Inferior parietal cortex (tissue), 1 donor: ENCODE measurements at regions not wholly inside any gene's neighbourhood (a gene's known extent, or its start where the extent isn't known, plus 50 kb on each side); places are given as distances from the start of the nearest gene placed in this dataset.

Experiments
- DNase-seq: peaks from one replicate; pipeline ENCODE4 v3.0.0-alpha.2; 2016; ENCODE audit errors: extremely low spot score

DNA sequence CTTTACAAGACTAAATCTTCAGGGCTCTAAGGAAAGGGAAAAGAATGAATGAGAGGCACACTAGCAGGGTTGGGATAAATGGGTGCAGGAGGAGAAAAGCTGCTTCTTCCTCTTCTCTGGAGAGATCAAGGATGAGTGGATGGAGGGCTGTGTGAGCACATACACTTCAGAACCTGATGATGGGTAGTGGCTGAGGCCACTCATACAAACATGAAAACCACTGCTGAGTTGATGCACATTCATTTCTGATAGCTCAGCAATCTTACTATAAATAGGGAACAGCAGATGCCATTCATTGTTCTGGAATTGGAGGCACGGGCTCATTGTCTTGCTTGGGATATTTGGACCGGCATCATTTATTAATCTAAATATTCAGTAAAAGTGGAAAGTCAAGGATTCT is 152.4 kb upstream of the KCTD1 start:
- DNase-seq: no peak

DNA sequence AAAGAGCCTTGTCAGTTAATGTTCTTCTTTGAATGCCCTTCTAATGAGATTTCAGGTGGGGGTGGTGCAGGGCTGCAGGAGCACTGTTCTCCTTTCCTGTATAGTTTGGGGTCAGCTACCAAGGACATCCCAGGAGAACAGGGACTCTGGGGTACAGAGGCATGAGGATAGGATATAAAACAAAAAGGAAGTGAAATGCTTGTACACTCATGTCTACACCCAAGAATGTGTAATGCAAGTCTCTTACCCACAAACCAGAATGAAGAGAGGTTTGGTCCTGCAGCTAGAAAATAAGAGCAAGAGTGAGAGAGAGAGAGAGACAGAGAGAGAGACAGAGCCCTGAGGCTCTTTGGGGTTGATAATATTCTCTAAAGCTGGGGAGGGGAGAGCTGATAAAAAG is 151.8 kb upstream of the KCTD1 start:
- DNase-seq: no peak

DNA sequence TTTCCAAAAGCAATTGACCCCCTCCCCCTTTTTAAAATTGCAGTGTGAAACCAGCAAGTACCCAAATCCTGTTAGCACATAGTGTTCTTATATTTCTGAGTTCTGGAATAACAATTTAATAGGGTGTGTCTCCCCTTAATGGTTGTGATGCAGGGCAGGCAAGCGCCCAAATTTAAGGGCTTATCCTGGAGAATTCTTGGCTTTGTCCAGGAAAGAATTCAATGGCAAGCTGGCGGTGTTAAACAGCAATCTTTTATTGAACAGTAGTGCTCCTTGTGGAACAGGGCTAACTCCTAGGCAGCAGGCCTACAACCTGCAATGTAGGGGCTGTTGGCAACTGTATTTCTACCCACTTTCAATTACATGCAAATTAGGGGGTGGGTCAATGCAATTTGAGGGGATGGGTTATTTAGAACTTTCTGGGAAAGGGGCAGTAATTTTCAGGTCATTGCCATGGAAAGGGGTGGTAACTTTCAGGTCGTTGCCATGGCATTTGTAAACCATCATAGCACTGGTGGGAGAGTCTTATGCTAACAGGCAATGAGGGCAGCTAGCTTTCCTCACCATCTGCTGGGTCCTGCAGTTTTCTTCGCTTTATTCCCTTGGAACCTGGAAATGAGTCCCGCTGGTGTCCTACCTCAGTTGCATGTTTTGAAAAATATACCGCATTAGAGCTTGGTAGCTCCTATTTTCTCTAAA is 149.0 kb upstream of the KCTD1 start:
- no peak for DNase-seq

DNA sequence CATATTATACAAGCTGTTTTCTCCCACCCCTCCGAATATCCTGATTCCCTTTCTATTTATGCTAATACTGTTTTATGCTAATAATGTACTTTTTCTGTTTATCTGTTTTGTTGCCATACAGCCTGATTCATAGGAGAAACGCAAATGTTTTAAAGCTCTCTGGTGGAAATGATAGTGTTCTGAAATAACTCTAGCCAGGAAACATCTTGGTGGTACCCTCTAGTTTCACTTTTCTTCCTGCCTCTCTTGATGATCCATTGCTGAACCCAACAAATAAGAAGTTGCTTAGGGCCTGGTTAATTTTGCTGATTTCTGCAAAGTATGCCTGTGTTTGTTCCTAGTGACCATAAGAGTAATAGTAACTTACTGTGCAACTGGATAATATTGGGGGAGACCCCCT is 148.4 kb upstream of the KCTD1 start:
- DNase-seq: no peak

DNA sequence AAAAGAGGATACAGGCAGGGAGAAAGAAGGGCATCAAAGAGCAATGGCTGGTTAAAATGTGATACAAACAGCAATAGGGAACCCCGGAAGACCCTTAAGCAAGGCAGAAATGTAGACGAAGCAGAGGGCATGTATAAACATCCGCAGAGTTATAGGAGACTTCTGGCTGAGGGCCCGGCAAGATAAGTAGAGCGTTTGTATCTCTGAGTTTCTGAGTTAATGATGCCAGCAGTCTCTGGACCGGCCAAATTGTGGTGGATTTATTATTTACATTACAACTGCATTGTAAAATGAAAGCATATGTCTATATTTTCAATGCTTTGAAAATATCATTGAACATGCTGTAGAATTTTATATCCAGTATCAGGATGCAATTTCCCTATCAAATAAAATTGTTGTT is 148.0 kb upstream of the KCTD1 start:
- no peak for DNase-seq

DNA sequence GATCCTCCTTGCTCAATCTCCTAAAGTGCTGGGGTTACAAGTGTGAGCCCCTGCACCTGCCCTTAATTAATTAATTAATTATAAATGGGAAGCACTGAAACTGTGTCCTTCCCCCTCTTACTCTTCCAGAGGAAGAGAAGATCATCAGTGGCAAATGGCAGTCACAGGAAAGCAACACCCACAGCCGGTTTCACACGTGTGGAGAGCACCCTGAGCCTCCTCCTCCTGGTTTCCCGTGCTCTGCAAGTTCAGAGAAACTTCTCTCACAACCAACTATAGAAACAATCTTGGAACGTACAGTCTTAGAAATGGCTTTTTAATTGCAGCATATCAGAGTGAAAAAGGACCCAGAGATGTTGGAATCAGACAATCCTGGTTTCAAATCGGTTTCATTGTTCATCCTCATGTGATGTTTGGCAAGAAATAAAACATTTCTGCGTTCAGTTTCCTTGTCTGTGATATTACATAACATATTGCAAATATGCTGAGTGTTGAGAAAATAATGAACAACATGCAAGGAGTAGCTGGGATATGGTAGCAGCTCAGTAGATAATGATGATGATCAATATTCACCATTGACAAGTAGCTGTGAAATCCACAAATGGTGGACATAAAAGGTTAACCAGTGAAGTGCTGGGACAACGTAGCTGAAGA is 141.0 kb upstream of the KCTD1 start:
- DNase-seq: no peak

DNA sequence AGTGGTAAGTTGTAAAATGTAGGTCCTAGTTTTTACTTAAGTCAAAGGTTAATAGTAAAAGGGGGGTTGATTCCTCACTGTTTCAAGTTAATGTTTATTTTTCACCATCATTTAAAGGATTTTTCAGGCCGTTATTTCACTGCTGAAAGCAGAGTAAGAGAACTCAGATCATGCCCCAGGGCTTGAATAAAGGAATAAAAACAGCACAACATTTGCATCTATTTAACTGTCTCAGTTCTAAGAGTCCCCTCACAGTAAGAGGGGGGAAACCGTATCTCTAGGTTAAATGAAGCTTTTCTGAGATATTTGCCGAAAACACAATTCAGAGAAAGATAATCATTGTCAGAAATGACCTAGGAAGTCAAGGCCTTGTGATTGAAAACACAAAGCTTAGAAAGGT is 138.2 kb upstream of the KCTD1 start:
- no peak for DNase-seq

DNA sequence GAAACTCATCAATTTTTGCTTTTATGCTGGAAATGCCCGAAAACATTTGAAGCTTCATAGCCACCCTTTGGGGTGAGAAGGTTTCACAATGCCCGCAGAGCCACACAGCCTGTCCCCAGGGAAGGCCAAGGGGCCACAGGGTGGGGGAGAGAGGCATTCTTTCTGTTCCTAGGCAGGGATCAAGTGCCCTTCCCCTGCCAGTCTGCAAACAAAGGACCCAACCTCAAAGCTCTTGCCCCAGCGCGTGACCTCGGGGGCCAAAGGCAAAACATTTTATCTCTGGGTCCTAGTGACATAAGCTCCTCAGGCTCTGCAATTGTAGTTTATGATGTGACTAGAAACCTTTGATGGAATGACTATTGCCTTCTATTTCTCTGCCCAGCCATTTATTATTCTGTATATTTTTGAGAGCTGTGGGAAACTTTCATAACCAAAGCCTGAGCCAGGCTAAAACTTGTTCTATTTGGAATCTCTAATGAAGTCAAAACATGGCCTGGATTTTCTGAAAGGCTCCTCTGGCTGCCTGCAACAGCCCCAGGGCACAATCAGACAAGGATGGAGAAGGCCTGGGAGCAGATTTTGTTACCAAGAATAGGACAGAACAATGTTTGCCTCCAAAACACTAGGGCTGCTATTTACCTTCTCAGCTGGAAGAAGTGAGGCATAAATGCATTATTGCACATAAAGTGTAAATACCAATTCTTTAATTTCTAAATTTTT is 137.2 kb upstream of the KCTD1 start:
- no peak for DNase-seq

DNA sequence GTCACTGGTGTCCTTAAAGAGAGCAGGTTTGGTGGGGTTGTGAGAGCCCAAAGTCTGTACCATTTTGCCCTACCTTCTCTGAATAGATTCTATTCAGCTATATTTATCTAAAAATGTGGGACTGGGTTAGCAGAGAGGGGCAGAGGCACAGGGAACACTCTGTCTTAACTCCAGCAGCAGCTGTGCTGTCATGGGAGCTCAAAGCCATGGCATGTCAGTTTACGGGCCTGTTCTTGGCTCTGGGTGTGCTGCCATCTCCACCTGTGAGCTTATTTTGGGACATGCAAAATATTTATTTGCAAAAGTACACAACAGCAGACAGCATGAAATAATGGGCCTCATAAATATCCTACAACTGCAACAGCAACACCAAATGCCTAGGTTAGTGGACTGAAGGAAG is 129.6 kb upstream of the KCTD1 start:
- no peak for DNase-seq

DNA sequence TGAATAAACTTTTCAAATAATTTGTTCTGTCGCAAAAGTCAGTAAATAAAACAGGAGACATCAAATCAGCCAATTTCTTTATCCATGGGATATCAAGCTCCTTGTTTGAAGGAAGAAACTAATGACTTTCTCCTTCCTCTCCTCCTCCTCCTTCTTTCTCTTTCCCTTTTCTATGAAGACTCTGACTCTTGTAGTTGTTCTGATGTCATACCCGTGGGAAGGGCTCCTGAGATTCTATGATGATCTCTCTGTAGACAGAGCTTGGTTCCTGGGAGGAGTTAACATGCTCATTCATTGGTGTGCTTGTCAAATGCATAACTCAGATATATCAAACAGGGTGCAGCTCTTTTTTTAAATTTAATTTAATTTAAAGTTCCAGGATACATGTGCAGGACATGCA is 118.7 kb upstream of the KCTD1 start:
- no peak for DNase-seq

DNA sequence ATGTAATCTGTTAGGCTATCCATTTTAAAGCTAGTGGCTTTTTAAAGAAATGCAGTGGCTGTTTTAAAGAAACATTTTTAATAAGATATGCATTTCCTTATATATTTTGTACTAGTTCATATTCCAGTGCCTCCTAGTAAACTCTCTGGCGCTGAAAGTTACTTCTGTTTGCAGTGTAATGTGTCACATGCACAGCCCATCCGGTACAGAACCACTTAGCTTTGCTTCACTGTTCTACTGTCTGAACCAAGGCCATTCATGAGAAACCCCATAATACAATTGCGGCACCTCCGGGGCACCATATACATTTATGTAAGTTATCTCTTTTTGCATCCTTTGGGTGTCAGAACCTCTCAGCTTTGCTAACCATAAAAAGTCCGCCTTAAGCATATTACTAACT is 114.6 kb upstream of the KCTD1 start:
- no peak for DNase-seq

DNA sequence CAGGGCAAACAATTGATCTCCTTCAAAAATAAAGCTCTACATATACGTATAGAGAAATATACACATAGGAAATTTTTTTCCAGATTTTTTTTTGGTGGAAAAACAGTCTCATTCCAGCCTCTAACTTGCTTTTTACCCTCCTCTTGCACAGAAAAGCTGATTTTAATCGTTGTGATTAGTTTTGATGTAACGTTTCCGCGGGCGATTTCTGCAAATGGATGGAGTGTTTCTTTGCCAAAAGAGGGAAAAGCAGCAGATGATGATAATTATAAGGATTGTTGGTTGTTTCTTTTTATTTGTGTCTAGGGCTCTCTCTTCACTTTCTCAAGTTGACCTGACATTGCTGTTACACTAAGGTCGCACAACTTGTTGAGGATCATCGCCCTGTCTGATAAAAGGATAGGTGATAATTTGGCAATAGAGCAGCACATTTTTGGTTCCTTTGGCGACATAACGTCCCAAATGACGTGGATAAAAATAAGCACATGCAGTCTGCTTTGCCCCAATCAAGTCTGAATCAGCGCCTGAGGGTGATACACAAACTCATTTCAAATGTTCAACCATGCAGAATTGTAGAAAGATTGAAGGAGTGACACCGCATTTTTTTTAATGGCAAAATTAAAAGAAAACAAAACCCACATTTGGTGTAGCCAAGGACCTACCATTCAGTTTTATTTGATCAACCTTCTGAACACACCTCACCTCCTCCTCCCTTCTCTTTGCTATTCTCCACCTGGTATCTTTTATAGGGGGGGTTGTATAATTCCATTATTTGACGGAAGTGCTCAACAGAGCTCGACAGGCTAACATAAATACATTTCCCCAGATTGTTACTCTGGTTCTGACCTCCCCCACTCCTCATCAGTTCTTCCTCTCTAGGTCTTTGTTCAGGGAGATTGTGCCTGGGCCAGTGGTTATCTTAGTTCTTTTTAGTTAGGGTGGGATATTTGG is 109.6 kb upstream of the KCTD1 start:
- no peak for DNase-seq

DNA sequence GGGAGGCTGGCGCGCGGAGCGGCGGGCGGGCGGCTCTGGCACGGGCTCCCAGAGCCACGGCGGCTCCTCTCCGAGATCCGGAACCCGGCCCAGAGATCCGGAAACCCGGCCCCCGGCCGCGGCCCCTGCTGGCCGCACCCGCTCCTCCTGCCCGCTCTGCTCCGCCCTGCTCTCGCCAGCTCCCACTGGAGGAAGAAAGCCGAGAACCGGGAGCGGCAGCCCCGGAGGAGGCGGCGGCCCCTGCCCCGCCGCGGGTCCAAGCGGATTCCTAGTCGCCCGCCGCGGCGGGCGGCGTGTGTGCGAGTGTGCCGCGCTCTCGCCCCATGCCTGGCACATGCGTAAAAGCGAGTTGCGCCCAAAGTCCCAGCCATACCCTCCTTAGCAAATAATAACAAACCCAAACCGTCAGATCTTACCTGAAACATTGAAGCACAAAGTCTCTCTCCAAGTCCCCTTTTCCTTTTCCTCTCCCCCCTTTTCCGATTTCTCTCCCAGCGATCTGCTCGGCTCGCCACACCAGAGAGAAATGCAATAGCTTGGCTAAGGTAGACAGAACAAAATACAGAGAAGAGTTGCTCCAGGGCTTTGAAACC is 108.7 kb upstream of the KCTD1 start:
- peak; percentile 74 for DNase-seq

DNA sequence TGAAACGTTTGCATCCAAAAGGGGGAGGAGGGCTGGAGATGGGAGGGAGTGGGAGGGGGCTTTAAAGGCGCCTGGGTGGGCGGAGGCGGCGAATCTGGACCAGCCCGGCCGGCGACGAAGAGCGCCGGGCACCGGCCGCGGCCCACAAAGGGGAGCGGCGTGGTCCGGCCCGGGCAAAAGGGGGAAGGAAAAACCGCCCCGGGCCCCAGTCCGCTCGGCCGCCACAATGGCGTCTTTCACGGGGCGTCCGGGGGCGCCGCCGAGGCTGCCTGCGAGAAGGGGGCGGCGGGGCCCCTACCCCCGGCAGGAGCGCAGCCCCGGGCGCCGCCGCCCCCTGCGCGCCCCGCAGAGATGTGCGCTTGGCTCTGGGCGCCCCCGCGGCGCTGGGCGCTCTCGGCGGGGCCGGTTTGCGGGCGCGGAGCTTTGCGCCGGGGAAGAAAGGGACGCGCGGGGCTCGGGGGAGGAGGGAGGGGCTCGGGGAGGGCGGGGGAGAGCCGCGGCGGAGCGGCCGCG is 108.1 kb upstream of the KCTD1 start:
- DNase-seq: no peak

DNA sequence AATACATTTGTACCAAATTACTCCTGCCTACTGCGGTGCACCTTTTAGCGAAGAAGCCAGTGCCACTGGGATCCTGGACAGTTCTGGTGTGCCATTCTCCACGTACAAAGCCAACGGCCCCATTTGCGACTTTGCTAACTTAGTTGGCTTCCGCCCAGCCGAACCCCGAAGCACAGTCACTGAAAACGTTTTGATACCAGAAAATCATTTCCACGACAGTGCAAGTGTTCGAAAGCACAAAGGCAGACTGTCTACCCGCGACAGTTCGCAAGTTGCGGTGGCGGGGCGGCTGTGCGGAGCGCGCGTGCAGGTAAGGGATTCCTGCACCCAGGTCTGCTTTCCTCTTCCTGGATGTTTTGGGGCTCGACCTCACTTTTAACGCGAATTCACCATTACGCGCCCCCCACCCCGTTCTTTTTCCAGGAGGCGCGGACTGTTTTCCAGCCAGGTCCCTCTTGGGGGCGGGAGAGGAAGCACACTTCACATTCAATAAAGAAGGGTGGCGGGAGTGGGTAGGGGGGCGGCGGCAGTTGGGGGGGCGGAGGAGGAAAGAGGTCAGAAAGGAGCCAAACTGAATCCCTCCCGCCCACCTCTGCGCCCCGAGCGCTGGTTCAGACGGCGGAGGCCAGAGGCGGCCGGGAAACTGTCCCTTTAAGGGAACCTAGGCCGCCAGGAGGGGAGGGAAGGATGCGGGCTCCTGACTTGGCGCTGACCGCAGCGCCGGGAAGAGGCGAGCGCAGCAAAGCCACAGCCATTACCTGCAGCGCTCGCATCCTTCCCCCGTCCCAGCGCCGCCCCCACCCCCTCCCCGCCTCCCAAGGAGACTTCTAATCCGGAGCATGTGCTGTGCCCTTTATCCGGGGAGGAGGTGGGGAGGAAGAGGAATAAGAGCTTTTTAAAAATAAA is 107.4 kb upstream of the KCTD1 start:
- DNase-seq: peak; percentile 57

DNA sequence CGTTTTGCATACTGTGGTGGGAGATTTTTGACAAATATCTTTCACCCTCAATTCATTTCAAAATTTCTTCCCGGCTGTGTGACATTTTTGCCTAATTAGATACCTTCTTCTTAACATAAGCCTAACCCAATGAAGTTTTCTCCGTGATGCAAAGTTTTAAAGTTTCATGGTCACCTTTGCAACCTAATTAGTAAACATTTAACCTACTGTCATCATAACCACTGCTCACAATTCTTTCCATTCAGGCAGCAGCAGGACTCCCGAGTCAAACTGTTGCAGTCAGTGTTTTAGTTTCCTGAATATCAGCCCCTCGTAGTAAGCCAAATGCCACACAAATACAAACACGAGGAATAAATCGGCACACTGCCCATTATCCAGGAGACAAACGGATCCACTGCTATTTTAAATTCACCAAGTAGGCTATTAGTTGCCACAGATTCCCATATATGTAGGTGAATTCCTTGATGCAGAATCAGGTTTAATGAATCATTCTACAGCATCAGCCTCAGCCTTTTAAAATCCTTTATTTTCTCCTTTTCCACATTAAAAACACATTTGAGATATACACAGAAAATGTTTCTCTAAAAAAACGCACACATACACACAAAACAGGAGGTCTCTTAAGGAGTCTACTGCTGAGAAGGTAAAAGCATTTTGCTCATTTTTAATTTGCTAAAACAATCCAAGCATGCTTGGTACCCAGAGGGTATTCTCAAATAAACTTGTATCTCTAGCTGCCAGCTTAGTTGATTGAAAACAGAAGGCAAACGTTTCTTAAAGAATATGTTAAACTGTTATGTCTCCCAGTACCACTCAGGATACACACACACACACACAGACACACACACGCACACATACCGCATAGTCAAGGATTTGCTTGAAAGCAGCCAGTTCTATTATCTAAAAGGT is 106.5 kb upstream of the KCTD1 start:
- DNase-seq: peak; percentile 69

DNA sequence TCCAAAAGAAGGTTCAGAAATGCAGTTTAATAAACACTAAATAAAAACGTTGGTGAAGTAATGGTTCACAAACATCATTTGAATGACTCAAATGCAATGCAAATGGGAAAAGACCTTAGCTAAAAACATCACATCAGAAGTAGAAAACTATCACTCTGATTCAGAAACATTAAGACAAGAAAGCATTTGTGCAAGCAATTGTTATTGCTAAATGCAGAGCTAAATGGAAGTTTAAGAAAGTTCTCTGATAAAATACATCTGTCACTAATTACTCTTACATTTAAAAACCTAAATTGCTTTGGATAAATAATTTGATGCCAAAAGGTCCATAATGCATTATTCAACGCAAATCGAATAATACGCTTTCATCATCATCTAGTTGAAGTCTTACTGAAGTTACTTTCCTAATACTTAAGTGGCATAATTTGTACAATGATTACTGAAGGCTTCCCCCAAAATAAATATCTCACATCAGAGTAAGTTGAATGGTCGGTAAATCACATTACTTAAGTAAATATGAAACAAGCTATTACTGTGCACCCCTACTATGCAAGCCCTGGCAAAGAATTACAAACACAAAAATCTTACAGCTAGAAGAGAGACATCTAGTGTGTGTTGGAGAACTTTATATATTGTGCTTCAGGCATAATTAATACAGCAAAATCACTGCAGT is 105.7 kb upstream of the KCTD1 start:
- DNase-seq: peak; percentile 59

DNA sequence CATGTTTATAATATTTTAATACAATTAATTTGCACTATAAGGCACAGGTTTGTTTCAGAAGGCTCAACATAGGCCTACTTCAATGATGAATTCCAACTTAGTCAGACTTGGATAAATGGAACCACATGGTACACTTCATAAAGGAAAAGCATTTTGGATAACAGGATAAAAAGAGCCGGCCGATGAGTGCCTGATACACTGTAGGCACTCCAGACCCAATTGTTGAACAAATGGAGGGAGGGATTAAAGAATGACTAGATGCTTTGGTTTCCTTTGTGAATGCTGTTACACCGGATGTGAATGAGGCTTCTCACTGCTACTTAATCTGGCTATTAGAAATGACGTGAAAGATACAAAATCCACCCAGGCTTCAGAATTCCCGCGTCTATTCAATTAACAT is 104.1 kb upstream of the KCTD1 start:
- no peak for DNase-seq
